Activated CD8-positive, alpha-beta memory T cell treated with anti-CD3 and anti-CD28 coated beads for 48 hours (primary cell): ENCODE measurements at regions not wholly inside any gene's neighbourhood (a gene's known extent, or its start where the extent isn't known, plus 50 kb on each side); places are given as distances from the start of the nearest gene placed in this dataset.

ENCODE experiments used
- DNase-seq, 3 experiments: peaks; one replicate each; pipeline ENCODE4 v3.0.0-alpha.2; 2020; ENCODE audit warnings: low read depth in 2 of 3, low spot score in 2 of 3

GRCh38 chr20:59403261-59403961, 103.0 kb downstream of the EDN3 start:
- DNase-seq: peak; percentile 54 to 77 (median 76)

GRCh38 chr20:59403962-59404314, 103.5 kb downstream of the EDN3 start:
- no peak for DNase-seq

- no peak for DNase-seq
These were observed 104.3 kb downstream of the EDN3 start for GRCh38 chr20:59404749-59405148.

GRCh38 chr20:59405226-59406200, 105.1 kb downstream of the EDN3 start:
- DNase-seq: no peak

- DNase-seq: no peak
These were observed 106.0 kb downstream of the EDN3 start for GRCh38 chr20:59406446-59406845.

GRCh38 chr20:59411170-59411569, 110.8 kb downstream of the EDN3 start:
- DNase-seq: no peak

- DNase-seq: no peak
These were observed 111.2 kb downstream of the EDN3 start for GRCh38 chr20:59411589-59411988.

- DNase-seq: no peak
These were observed 111.8 kb downstream of the EDN3 start for GRCh38 chr20:59412181-59412580.

- DNase-seq: no peak
These were observed 112.5 kb downstream of the EDN3 start for GRCh38 chr20:59412875-59413284.

- DNase-seq: no peak
These were observed 113.0 kb downstream of the EDN3 start for GRCh38 chr20:59413326-59413865.

GRCh38 chr20:59414936-59415623, 114.7 kb downstream of the EDN3 start:
- DNase-seq: no peak

- no peak for DNase-seq
These were observed 116.5 kb downstream of the EDN3 start for GRCh38 chr20:59416916-59417315.

GRCh38 chr20:59421089-59421488, 120.7 kb downstream of the EDN3 start:
- DNase-seq: no peak

- DNase-seq: no peak
These were observed 121.7 kb downstream of the EDN3 start for GRCh38 chr20:59421920-59422637.

- no peak for DNase-seq
These were observed 122.6 kb downstream of the EDN3 start for GRCh38 chr20:59422872-59423544.

- no peak for DNase-seq
These were observed 124.6 kb downstream of the EDN3 start for GRCh38 chr20:59424976-59425375.

GRCh38 chr20:59425572-59425971, 125.2 kb downstream of the EDN3 start:
- DNase-seq: no peak

GRCh38 chr20:59428006-59428405, 127.6 kb downstream of the EDN3 start:
- no peak for DNase-seq

GRCh38 chr20:59428441-59429205, 128.2 kb downstream of the EDN3 start:
- DNase-seq: no peak
